ENCODE measurements at regions not wholly inside any gene's neighbourhood (a gene's known extent, or its start where the extent isn't known, plus 50 kb on each side); places are given as distances from the start of the nearest gene placed in this dataset.

DNA sequence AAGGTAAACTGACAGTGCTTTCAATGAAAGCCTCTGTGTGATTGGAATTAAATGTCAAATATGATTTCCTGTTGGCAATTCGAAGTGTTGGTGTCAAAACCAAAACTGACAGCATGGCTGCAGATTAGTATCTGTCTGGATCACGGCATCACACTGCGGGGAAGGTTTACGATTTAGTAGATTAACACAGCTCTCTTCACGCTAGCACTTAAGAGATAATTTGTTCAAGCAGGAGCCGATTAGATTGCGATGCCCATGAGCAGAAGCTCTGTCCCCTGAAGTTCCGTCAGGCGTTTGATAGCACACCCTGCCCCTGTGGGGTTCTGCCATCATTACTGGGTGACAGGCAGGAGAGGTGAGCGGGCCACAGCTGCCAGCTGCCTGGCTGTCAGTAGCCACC is 279.5 kb upstream of the AUTS2 start:
- TF ChIP-seq POLR2AphosphoS5 (IDR thresholded peaks at IDR 0.05; ENCODE audit: low read depth, low read length) (no peak), TAF1 (IDR thresholded peaks at IDR 0.05; ENCODE audit: borderline replicate concordance, insufficient read depth, low read length) (no peak)
- TF ChIP-seq, protein P1, sequence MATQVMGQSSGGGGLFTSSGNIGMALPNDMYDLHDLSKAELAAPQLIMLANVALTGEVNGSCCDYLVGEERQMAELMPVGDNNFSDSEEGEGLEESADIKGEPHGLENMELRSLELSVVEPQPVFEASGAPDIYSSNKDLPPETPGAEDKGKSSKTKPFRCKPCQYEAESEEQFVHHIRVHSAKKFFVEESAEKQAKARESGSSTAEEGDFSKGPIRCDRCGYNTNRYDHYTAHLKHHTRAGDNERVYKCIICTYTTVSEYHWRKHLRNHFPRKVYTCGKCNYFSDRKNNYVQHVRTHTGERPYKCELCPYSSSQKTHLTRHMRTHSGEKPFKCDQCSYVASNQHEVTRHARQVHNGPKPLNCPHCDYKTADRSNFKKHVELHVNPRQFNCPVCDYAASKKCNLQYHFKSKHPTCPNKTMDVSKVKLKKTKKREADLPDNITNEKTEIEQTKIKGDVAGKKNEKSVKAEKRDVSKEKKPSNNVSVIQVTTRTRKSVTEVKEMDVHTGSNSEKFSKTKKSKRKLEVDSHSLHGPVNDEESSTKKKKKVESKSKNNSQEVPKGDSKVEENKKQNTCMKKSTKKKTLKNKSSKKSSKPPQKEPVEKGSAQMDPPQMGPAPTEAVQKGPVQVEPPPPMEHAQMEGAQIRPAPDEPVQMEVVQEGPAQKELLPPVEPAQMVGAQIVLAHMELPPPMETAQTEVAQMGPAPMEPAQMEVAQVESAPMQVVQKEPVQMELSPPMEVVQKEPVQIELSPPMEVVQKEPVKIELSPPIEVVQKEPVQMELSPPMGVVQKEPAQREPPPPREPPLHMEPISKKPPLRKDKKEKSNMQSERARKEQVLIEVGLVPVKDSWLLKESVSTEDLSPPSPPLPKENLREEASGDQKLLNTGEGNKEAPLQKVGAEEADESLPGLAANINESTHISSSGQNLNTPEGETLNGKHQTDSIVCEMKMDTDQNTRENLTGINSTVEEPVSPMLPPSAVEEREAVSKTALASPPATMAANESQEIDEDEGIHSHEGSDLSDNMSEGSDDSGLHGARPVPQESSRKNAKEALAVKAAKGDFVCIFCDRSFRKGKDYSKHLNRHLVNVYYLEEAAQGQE (IDR thresholded peaks at IDR 0.05; ENCODE audit: insufficient read depth in 1 of 2, low read depth in 2 of 2, low read length in 2 of 2) = no peak

All from PFSK-1 (cell line).